Testis (tissue), 2 donors: ENCODE measurements at regions not wholly inside any gene's neighbourhood (a gene's known extent, or its start where the extent isn't known, plus 50 kb on each side); places are given as distances from the start of the nearest gene placed in this dataset.
"Not testable (repeated sequence)": the region's sequence is repeated elsewhere in the genome, so short reads cannot be mapped to it uniquely, and the experiment has no call there.

ENCODE experiments used
- DNase-seq: peaks from one replicate; pipeline ENCODE4 v3.0.0-alpha.2; 2019
- H3K27ac ChIP-seq, 2 donors: fragments of 200-600 bp; sonication (generic); one replicate each; pipeline ENCODE4 v1.5.1; 2019
- H3K27me3 ChIP-seq: fragments of 200-600 bp; sonication (generic); one replicate; pipeline ENCODE4 v1.5.1; 2019
- H3K36me3 ChIP-seq: fragments of 200-600 bp; sonication (generic); one replicate; pipeline ENCODE4 v1.5.1; 2017; ENCODE audit warnings: low read depth; ENCODE audit errors: missing control alignments
- H3K4me1 ChIP-seq: fragments of 200-600 bp; sonication (generic); one replicate; pipeline ENCODE4 v1.5.1; 2019
- H3K4me3 ChIP-seq, 2 donors: fragments of 200-600 bp; sonication (generic); one replicate each; pipeline ENCODE4 v1.5.1; 2017 to 2019
- H3K9me3 ChIP-seq: fragments of 200-600 bp; sonication (generic); one replicate; pipeline ENCODE4 v1.5.1; 2017
- POLR2A ChIP-seq: fragments of 450-650 bp; IDR thresholded peaks from one replicate; pipeline ENCODE4 v1.6.1; 2017; ENCODE audit warnings: antibody characterized with exemption, mild to moderate bottlenecking, moderate library complexity
- WGBS, 2 donors: methylation state at CpG; one replicate each; pipeline ENCODE4 v1.1.5; 2018; 5-methylcytosine and 5-hydroxymethylcytosine counted together
- intact Hi-C: fragments of 100-400 bp; cut with DNase I; formaldehyde crosslinking; loops from one replicate; pipeline ENCODE4 v1.15.1; 2023; ENCODE audit warnings: low total_unique reads
- TF ChIP-seq, protein P1 (sequence below), 3 experiments: fragments of 450-650 bp in 2 of 3; fragments of 200-600 bp in 1 of 3; sonication (generic) in 1 of 3; IDR thresholded peaks; one replicate each; pipeline ENCODE4 v1.5.1; 2016 to 2019; ENCODE audit warnings: antibody characterized with exemption in 3 of 3, mild to moderate bottlenecking in 2 of 3, moderate library complexity in 1 of 3

DNA sequence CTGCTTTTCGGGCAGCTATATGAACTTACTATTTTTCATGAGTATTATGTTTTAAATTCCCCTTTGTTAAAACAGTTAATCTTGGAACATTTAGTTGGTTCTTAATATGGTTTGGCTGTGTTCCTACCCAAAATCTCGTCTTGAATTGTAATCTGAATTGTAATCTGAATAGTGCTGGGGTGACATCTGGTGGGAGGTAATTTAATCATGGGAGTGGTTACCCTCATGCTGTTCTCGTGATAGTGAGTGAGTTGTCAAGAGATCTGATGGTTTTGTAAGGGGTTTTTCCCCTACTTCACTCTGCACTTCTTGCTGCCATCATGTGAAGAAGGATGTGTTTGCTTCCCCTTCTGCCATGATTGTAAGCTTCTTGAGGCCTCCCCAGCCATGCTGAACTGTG lies 305.4 kb upstream of the MAP3K7 start:
- Histone ChIP-seq H3K27me3 (no peaks in the 10 kb centered on the region), H3K27ac (no peak overlapping the region), H3K4me3 (no peak overlapping the region), H3K4me1 (no peaks in the 10 kb centered on the region), H3K36me3 (no peaks in the 10 kb centered on the region), H3K9me3 (no peaks in the 10 kb centered on the region)
- intact Hi-C loops: no loop called here
- WGBS, 2 donors: 48 to 57% methylated on average over 3 of the region's 3 CpGs
- TF ChIP-seq, protein P1, sequence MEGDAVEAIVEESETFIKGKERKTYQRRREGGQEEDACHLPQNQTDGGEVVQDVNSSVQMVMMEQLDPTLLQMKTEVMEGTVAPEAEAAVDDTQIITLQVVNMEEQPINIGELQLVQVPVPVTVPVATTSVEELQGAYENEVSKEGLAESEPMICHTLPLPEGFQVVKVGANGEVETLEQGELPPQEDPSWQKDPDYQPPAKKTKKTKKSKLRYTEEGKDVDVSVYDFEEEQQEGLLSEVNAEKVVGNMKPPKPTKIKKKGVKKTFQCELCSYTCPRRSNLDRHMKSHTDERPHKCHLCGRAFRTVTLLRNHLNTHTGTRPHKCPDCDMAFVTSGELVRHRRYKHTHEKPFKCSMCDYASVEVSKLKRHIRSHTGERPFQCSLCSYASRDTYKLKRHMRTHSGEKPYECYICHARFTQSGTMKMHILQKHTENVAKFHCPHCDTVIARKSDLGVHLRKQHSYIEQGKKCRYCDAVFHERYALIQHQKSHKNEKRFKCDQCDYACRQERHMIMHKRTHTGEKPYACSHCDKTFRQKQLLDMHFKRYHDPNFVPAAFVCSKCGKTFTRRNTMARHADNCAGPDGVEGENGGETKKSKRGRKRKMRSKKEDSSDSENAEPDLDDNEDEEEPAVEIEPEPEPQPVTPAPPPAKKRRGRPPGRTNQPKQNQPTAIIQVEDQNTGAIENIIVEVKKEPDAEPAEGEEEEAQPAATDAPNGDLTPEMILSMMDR (IDR thresholded peaks at IDR 0.05): no peak
- no peak for TF ChIP-seq POLR2A
- DNase-seq: no peak

DNA sequence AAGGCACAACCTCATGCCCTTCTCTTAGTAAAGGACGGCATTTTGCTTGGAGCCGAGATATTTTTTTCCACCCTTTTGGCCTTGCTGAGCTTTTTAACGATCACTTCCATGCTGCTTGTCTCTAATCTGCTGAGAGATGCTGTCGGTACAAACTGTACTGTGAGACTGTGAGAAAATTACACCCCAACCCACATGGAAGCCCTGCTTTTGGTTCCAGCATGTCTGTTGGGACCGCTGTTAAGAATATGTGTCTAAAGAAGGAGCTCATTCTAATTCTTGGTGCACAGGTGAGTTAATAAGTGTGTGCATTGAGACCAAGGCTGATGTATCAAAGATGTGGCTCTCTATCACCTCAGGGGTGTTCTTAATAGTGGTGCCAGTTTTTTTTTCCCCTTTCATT lies 304.5 kb upstream of the MAP3K7 start:
- no peaks in the 10 kb centered on the region for H3K36me3 ChIP-seq
- no peak overlapping the region for H3K27ac ChIP-seq
- TF ChIP-seq, protein P1 (IDR thresholded peaks at IDR 0.05): no peak
- DNase-seq: no peak
- 27 to 34% methylated on average over 5 of the region's 5 CpGs for WGBS, 2 donors
- no peak overlapping the region for H3K4me3 ChIP-seq
- no peaks in the 10 kb centered on the region for H3K27me3 ChIP-seq
- H3K4me1 ChIP-seq: no peaks in the 10 kb centered on the region
- intact Hi-C loops: no loop called here
- no peaks in the 10 kb centered on the region for H3K9me3 ChIP-seq

DNA sequence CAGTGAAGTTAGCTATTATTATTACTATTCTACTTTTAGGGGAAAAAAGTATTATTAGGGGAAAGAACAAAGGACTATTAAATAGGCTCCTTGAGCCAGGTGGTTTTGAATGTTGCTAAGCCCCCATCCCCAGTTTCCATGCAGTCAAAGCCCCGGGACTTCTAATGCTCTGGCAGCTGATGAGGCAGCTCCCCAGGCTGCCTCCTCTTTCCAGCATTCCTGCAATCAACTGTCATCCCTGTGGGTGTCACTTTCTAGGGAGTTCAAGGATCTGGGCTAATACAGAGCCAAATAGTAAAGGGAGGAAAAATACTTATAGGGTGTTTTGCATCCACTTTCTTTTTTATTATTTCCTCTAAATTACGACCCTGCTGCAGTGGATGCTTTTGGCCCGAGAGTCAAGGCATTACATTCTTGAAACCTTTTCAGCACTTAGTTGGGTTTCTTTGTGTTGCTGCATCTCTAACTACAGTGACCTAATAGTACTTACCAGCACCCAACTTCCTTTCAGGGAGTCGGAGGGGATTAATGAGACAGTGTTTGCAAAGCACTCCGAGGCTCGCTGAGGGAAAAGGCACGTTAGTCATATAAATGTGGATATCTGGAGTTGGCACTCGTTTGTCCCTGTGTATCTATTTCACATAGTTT lies 303.9 kb upstream of the MAP3K7 start:
- no peak overlapping the region for H3K27ac ChIP-seq
- intact Hi-C loops: no loop called here
- DNase-seq: no peak

DNA sequence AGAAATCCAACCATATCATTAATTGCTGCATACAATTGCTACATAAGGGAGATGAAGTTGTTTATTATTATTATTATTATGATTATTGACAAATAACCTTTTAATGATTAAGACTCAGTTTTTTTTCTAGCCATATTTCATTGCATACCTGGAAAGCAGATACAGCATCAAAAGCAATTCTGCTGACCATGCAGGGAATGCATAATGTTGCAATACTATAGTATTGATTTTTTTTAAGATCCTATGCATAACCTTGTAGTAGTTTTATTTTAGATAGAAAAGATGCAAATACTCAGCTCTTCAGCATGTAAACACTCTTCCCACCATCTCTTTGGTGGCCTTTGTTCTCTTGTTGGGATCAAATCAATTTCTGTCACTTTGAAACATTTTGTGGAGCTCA lies 300.9 kb upstream of the MAP3K7 start:
- no peak for DNase-seq
- intact Hi-C loops: no loop called here
- TF ChIP-seq, protein P1 (IDR thresholded peaks at IDR 0.05): no peak
- no peak for TF ChIP-seq POLR2A
- Histone ChIP-seq H3K27me3 (no peaks in the 10 kb centered on the region), H3K36me3 (no peaks in the 10 kb centered on the region), H3K27ac (no peak overlapping the region), H3K4me3 (no peak overlapping the region), H3K4me1 (no peaks in the 10 kb centered on the region), H3K9me3 (no peaks in the 10 kb centered on the region)

More for the DNA sequence above, 303.9 kb upstream of the MAP3K7 start:
- Histone ChIP-seq H3K27me3 (no peaks in the 10 kb centered on the region), H3K4me3 (no peak overlapping the region), H3K4me1 (no peaks in the 10 kb centered on the region), H3K36me3 (no peaks in the 10 kb centered on the region), H3K9me3 (no peaks in the 10 kb centered on the region)
- TF ChIP-seq, protein P1 (IDR thresholded peaks at IDR 0.05): no peak
- no peak for TF ChIP-seq POLR2A
- WGBS, 2 donors: 17 to 26% methylated on average over 8 of the region's 8 CpGs

DNA sequence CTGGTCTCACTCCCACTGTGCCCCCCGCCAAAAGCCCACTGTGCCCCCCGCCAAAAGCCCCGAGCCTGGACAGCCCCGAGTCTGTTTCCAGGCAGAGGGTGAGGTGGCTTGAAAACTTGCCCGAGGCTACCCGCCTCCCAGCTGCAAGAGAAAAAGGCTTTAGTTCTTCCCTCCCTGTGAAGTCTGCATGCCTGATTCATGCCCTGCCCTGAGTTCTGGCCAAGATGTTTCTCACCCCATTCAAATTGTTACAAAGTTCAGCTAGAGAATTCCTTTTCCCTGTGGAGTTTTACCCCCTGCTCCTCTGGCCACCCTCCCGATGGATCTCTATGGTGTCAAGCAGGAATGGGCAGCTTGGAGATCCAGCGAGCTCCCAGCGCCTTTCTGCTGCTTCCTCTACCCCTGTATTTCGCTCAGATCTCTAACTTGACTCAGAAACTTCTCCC lies 298.8 kb upstream of the MAP3K7 start:
- Histone ChIP-seq H3K27ac (no peak overlapping the region), H3K27me3 (no peaks in the 10 kb centered on the region), H3K4me3 (no peak overlapping the region), H3K9me3 (no peaks in the 10 kb centered on the region), H3K36me3 (no peaks in the 10 kb centered on the region), H3K4me1 (no peaks in the 10 kb centered on the region)
- DNase-seq: no peak
- intact Hi-C loops: no loop called here
- WGBS, 2 donors: 63 to 75% methylated on average over 6 to 10 of the region's 10 CpGs
- TF ChIP-seq, protein P1 (IDR thresholded peaks at IDR 0.05): no peak
- no peak for TF ChIP-seq POLR2A

DNA sequence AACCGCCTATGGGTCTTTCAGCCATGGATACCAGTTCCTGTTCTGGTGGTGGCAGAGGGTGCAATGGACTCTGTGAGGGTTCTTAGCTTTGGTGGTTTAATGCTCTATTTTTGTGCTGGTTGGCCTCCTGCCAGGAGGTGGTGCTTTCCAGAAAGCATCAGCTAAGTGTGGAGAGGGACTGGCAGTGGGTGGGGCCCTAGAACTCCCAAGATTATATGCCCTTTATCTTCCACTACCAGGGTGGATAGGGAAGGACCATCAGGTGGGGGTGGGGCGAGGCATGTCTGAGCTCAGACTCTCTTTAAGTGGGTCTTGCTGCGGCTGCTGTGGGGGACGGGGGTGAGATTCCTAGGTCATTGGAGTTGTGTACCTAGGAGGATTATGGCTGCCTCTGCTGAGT lies 298.3 kb upstream of the MAP3K7 start:
- intact Hi-C loops, H3K4me1 ChIP-seq, H3K9me3 ChIP-seq, H3K36me3 ChIP-seq, DNase-seq, H3K27me3 ChIP-seq, H3K27ac ChIP-seq, H3K4me3 ChIP-seq: not testable (repeated sequence)
- 93 to 100% methylated on average over 1 to 4 of the region's 4 CpGs for WGBS, 2 donors
